ENCODE measurements at regions not wholly inside any gene's neighbourhood (a gene's known extent, or its start where the extent isn't known, plus 50 kb on each side); places are given as distances from the start of the nearest gene placed in this dataset.

GRCh38 chr2:128772671-128773070, 454.0 kb upstream of the HS6ST1 start:
- BruUV-seq (replicated peaks) = no TSS peak
- Histone ChIP-seq H3K36me3 (ENCODE audit: insufficient read depth, low read length, poor library complexity, severe bottlenecking) (no peaks in the 10 kb centered on the region), H3K4me3 (ENCODE audit: low read depth, low read length, poor library complexity, severe bottlenecking) (no peak overlapping the region), H3K9me3 (ENCODE audit: low read depth, low read length, poor library complexity, severe bottlenecking) (no peaks in the 10 kb centered on the region), H3K27me3 (replicated peaks; ENCODE audit: insufficient read depth, low read depth, low read length, poor library complexity) (no peaks in the 10 kb centered on the region), H3K4me1 (ENCODE audit: insufficient read depth, low read length, poor library complexity, severe bottlenecking) (no peaks in the 10 kb centered on the region), H3K27ac (ENCODE audit: low read depth, low read length, poor library complexity, severe bottlenecking) (no peak overlapping the region)
- no peak for DNase-seq (ENCODE audit: low spot score)
- POLR2A ChIA-PET (ENCODE audit: low non-redundant PET) = no interaction called here
- CTCF ChIA-PET = no interaction called here
- TF ChIP-seq EZH2 (IDR thresholded peaks at IDR 0.05; ENCODE audit: borderline replicate concordance, low read depth, low read length, poor library complexity, severe bottlenecking) (no peak), CTCF (conservative IDR thresholded peaks at IDR 0.05; ENCODE audit: low read depth, low read length) (no peak)
- intact Hi-C loops (cut with micrococcal nuclease; ENCODE audit: unreplicated experiment) = no loop called here

GRCh38 chr2:128773641-128774319, 455.1 kb upstream of the HS6ST1 start:
- H3K9me3 ChIP-seq (ENCODE audit: low read depth, low read length, poor library complexity, severe bottlenecking) = no peaks in the 10 kb centered on the region
- H3K27me3 ChIP-seq (replicated peaks; ENCODE audit: insufficient read depth, low read depth, low read length, poor library complexity) = no peaks in the 10 kb centered on the region
- no peak for TF ChIP-seq EZH2 (IDR thresholded peaks at IDR 0.05; ENCODE audit: borderline replicate concordance, low read depth, low read length, poor library complexity, severe bottlenecking)
- TF ChIP-seq CTCF (conservative IDR thresholded peaks at IDR 0.05; ENCODE audit: low read depth, low read length) = no peak
- H3K27ac ChIP-seq (ENCODE audit: low read depth, low read length, poor library complexity, severe bottlenecking) = no peak overlapping the region
- ChIA-PET CTCF (interaction anchor here (1.4 kb wide), 1 partner anchor 19 kb away, joined by 3 read pairs; no protein-coding TSS in a partner anchor), POLR2A (ENCODE audit: low non-redundant PET) (no interaction called here)
- no peaks in the 10 kb centered on the region for H3K4me1 ChIP-seq (ENCODE audit: insufficient read depth, low read length, poor library complexity, severe bottlenecking)
- intact Hi-C loops (cut with micrococcal nuclease; ENCODE audit: unreplicated experiment) = no loop called here
- no peak for DNase-seq (ENCODE audit: low spot score)
- no peaks in the 10 kb centered on the region for H3K36me3 ChIP-seq (ENCODE audit: insufficient read depth, low read length, poor library complexity, severe bottlenecking)
- H3K4me3 ChIP-seq (ENCODE audit: low read depth, low read length, poor library complexity, severe bottlenecking) = no peak overlapping the region
- no TSS peak for BruUV-seq (replicated peaks)

DNA sequence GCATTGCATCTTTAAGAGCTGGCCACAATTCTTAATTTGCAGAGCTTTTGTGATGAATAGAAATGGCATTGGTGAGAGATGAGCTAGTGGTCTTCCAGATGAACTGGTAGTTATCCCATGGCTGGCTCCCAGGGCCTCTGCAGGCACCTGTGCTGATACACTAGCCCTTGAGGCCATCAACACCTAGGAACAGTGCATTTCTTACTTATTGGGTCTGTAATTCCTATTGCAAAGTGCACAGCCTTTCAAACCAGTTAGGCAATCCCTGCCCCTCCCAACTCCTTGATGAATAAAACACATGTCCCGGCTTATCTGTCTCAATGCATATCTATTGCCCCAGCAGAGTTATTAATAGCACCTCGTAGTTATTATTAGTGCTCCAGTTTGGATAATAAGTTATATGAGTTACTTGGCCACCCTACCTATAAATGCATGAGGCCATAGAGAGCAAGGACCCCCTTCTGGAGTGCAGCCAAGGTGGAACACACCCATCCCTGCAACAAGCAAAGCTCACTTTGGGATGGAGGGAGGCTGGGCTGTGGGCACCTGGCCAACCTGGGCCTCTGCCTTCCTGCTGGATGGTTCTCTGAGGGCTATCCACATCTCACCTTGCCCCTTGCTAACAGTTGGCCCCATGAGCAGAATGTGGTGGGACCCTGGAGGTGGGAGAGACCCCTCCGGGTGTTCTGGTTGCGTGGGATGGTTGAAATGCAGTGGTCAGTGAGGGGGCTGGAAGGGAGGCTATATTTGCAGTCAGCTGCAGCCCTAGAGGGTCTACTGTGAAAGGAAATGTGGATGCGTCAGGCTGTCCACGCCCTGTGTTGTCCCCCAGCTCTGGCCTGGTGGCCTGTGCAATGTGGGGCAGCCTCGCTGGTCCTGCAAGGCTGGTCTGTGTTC, 455.9 kb upstream of the HS6ST1 start:
- H3K9me3 ChIP-seq (ENCODE audit: low read depth, low read length, poor library complexity, severe bottlenecking) = no peaks in the 10 kb centered on the region
- no peaks in the 10 kb centered on the region for H3K36me3 ChIP-seq (ENCODE audit: insufficient read depth, low read length, poor library complexity, severe bottlenecking)
- intact Hi-C loops (cut with micrococcal nuclease; ENCODE audit: unreplicated experiment) = no loop called here
- no peaks in the 10 kb centered on the region for H3K4me1 ChIP-seq (ENCODE audit: insufficient read depth, low read length, poor library complexity, severe bottlenecking)
- TF ChIP-seq EZH2 (IDR thresholded peaks at IDR 0.05; ENCODE audit: borderline replicate concordance, low read depth, low read length, poor library complexity, severe bottlenecking) (no peak), CTCF (conservative IDR thresholded peaks at IDR 0.05; ENCODE audit: low read depth, low read length) (no peak)
- no peak overlapping the region for H3K4me3 ChIP-seq (ENCODE audit: low read depth, low read length, poor library complexity, severe bottlenecking)
- peaks cover 4% of the 10 kb centered on the region for H3K27me3 ChIP-seq (replicated peaks; ENCODE audit: insufficient read depth, low read depth, low read length, poor library complexity)
- POLR2A ChIA-PET (ENCODE audit: low non-redundant PET) = no interaction called here
- CTCF ChIA-PET = interaction anchor here (1.4 kb wide), 1 partner anchor 19 kb away, joined by 3 read pairs; no protein-coding TSS in a partner anchor
- no TSS peak for BruUV-seq (replicated peaks)
- DNase-seq (ENCODE audit: low spot score) = no peak
- no peak overlapping the region for H3K27ac ChIP-seq (ENCODE audit: low read depth, low read length, poor library complexity, severe bottlenecking)

Measured in A673 (cell line).